ENCODE measurements at regions not wholly inside any gene's neighbourhood (a gene's known extent, or its start where the extent isn't known, plus 50 kb on each side); places are given as distances from the start of the nearest gene placed in this dataset.

DNA sequence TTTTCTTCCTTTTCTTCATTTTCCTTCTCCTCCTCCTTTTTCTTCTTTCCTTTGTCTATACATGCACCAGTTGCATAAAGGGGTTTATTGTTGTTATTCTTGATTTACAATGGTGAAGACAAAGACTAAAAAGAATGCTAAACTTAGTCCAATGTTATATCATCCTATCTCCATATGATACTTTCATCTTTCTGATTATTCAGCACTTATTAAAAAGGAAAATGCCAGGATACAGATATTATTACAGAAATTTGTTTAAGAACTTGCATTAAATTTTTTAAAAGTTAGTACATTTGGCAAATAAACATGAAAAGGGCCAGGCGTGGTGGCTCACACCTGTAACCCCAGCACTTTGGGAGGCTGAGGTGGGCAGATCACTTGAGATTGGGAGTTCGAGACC is 1074.9 kb downstream of the EFNA5 start:
- Histone ChIP-seq H3K9me3 (no peaks in the 10 kb centered on the region), H3K36me3 (no peaks in the 10 kb centered on the region), H3K4me1 (no peaks in the 10 kb centered on the region), H3K4me3 (no peak overlapping the region), H3K27ac (no peak overlapping the region), H3K27me3 (no peaks in the 10 kb centered on the region)
- intact Hi-C loops (cut with DNase I): no loop called here
- DNase-seq: no peak
- TF ChIP-seq, protein P1, sequence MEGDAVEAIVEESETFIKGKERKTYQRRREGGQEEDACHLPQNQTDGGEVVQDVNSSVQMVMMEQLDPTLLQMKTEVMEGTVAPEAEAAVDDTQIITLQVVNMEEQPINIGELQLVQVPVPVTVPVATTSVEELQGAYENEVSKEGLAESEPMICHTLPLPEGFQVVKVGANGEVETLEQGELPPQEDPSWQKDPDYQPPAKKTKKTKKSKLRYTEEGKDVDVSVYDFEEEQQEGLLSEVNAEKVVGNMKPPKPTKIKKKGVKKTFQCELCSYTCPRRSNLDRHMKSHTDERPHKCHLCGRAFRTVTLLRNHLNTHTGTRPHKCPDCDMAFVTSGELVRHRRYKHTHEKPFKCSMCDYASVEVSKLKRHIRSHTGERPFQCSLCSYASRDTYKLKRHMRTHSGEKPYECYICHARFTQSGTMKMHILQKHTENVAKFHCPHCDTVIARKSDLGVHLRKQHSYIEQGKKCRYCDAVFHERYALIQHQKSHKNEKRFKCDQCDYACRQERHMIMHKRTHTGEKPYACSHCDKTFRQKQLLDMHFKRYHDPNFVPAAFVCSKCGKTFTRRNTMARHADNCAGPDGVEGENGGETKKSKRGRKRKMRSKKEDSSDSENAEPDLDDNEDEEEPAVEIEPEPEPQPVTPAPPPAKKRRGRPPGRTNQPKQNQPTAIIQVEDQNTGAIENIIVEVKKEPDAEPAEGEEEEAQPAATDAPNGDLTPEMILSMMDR (IDR thresholded peaks at IDR 0.05): no peak
- no peak for TF ChIP-seq POLR2A (IDR thresholded peaks at IDR 0.05)
- TF ChIP-seq EP300 (IDR thresholded peaks at IDR 0.05): no peak
- no peak for TF ChIP-seq POLR2AphosphoS5 (IDR thresholded peaks at IDR 0.05)
- WGBS, 2 donors: 91 to 93% methylated on average over 2 of the region's 2 CpGs

DNA sequence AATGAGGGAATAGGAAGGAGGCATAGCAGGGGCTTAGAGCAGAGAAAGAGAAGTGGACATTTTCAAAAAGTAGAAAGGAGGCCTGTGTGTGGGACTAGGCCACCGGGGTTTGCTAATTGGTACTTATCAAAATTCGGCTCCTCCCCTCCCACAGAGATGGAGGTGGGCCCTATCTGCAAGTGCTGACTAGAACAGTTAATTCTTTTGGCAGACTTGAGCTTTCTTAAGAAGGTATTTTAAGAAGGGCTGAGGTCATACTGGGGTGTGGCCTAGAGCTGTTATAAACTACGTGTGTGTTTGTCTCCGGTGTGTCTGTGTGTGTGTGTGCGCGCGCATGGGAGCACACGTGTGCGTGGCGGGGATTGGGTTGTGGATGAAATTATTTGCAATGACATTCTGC is 1086.5 kb downstream of the EFNA5 start:
- H3K4me3 ChIP-seq: no peak overlapping the region
- no peaks in the 10 kb centered on the region for H3K27me3 ChIP-seq
- WGBS, 2 donors: 74 to 87% methylated on average over 10 of the region's 10 CpGs
- no peaks in the 10 kb centered on the region for H3K36me3 ChIP-seq
- H3K9me3 ChIP-seq: no peaks in the 10 kb centered on the region
- no peak for DNase-seq
- H3K4me1 ChIP-seq: no peaks in the 10 kb centered on the region
- no peak overlapping the region for H3K27ac ChIP-seq
- intact Hi-C loops (cut with DNase I): no loop called here
- TF ChIP-seq POLR2AphosphoS5 (IDR thresholded peaks at IDR 0.05): no peak
- TF ChIP-seq, protein P1 (IDR thresholded peaks at IDR 0.05): no peak
- TF ChIP-seq POLR2A (IDR thresholded peaks at IDR 0.05): no peak
- TF ChIP-seq EP300 (IDR thresholded peaks at IDR 0.05): no peak

DNA sequence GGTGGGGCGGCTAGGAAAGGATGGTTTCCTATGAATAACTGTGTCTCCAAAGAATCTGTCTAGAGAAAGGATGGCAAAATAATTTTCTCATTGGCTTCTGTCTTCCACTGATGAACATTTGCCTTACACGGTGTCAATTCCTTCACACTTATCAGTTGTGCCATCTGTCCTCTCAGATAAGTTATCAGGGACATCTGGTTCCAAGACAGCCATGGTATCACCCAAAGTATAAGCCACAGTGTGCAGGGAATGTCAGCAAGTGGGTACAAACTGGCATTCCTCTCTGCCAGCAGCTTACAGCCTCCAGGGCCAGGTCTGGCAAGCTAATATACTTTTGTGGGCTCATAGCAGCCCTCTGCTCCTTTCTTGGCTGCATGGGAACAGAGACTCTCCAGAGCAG is 1092.0 kb downstream of the EFNA5 start:
- H3K4me3 ChIP-seq: no peak overlapping the region
- no peaks in the 10 kb centered on the region for H3K4me1 ChIP-seq
- H3K36me3 ChIP-seq: no peaks in the 10 kb centered on the region
- intact Hi-C loops (cut with DNase I): no loop called here
- no peak overlapping the region for H3K27ac ChIP-seq
- H3K9me3 ChIP-seq: no peaks in the 10 kb centered on the region
- DNase-seq: no peak
- TF ChIP-seq EP300 (IDR thresholded peaks at IDR 0.05): no peak
- no peak for TF ChIP-seq POLR2A (IDR thresholded peaks at IDR 0.05)
- TF ChIP-seq, protein P1 (IDR thresholded peaks at IDR 0.05): no peak
- no peaks in the 10 kb centered on the region for H3K27me3 ChIP-seq
- WGBS, 2 donors: 87 to 93% methylated on average over 2 of the region's 2 CpGs

DNA sequence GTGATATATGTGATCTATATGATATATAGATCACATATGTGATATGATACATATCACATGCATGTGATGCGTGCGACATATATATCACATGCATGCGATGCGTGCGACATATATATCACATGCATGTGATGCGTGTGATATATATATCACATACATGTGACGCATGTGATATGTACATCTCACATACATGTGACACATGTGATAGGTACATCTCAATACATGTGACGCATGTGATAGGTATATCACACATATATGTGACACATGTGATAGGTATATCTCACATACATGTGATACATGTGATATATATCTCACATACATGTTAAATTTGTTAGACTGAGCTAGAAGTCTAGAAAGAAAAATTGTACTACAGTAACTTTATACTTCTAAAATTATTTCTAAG is 1095.9 kb downstream of the EFNA5 start:
- H3K4me1 ChIP-seq: no peaks in the 10 kb centered on the region
- no peaks in the 10 kb centered on the region for H3K27me3 ChIP-seq
- 96 to 98% methylated on average over 8 of the region's 8 CpGs for WGBS, 2 donors
- no peak for TF ChIP-seq POLR2A (IDR thresholded peaks at IDR 0.05)
- TF ChIP-seq EP300 (IDR thresholded peaks at IDR 0.05): no peak
- TF ChIP-seq, protein P1 (IDR thresholded peaks at IDR 0.05): no peak
- no peak overlapping the region for H3K27ac ChIP-seq
- H3K36me3 ChIP-seq: no peaks in the 10 kb centered on the region
- no peak overlapping the region for H3K4me3 ChIP-seq
- no peaks in the 10 kb centered on the region for H3K9me3 ChIP-seq
- DNase-seq: no peak
- intact Hi-C loops (cut with DNase I): no loop called here

DNA sequence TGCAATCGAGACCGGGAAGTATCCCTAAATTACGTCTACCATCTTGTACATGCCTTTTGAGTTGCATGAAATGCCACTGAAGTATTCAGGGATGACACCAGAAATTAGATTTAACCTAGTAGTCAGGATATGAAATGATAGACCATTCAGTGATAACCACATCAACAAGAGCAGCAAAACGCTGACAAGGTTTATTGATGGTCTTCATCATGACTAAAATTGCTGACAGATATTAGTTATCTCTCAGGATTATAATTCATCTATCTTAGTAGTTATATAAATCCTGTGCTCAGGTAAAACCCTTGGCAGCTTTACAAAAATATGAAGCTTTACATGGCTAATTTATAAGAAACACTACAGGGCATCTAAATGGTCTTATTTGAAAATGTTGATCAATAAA is 1104.7 kb downstream of the EFNA5 start:
- Histone ChIP-seq H3K36me3 (no peaks in the 10 kb centered on the region), H3K4me1 (no peaks in the 10 kb centered on the region), H3K4me3 (no peak overlapping the region), H3K9me3 (no peaks in the 10 kb centered on the region), H3K27ac (no peak overlapping the region), H3K27me3 (no peaks in the 10 kb centered on the region)
- intact Hi-C loops (cut with DNase I): no loop called here
- DNase-seq: no peak
- WGBS, 2 donors: 64 to 92% methylated on average over 4 of the region's 4 CpGs
- no peak for TF ChIP-seq POLR2AphosphoS5 (IDR thresholded peaks at IDR 0.05)
- TF ChIP-seq EP300 (IDR thresholded peaks at IDR 0.05): no peak

Data from sigmoid colon (tissue), 6 donors.